OCI-LY7 (cell line): ENCODE measurements at regions not wholly inside any gene's neighbourhood (a gene's known extent, or its start where the extent isn't known, plus 50 kb on each side); places are given as distances from the start of the nearest gene placed in this dataset.

Experiments
- BruUV-seq: library from RNA; stranded (reverse); fragments of 400-500 nt; replicated peaks from 2 replicates; lab custom pipeline; 2021; lab: Mats Ljungman, UMichigan
- CTCF ChIA-PET: fragments of 300-600 bp; sonication (Branson Sonifier 250); formaldehyde crosslinking; loops from one replicate; lab custom pipeline; 2022; ENCODE audit warnings: antibody characterized with exemption; ENCODE audit not compliant: unreplicated experiment; lab: Charles Lee
- POLR2A ChIA-PET: fragments of 300-600 bp; sonication (Branson Sonifier 250); formaldehyde crosslinking; loops from one replicate; lab custom pipeline; 2022; ENCODE audit warnings: antibody characterized with exemption; lab: Charles Lee
- DNase-seq: peaks from one replicate; pipeline ENCODE4 v3.0.0-alpha.2; 2015; ENCODE audit warnings: low spot score
- H2AFZ ChIP-seq: fragments of 200-600 bp; sonication (generic), shearing (Covaris generic); 2 replicates; pipeline ENCODE4 v1.6.1; 2014; ENCODE audit warnings: mild to moderate bottlenecking, antibody characterized with exemption, low read length, moderate library complexity
- H3K27ac ChIP-seq: fragments of 200-600 bp; sonication (generic); 2 replicates; pipeline ENCODE4 v1.5.1; 2014; ENCODE audit warnings: mixed run types, low read depth, mild to moderate bottlenecking, moderate library complexity, low read length, inconsistent platforms; ENCODE audit not compliant: poor library complexity, severe bottlenecking
- H3K36me3 ChIP-seq: fragments of 200-600 bp; sonication (generic); 2 replicates; pipeline ENCODE4 v1.6.1; 2014; ENCODE audit warnings: mild to moderate bottlenecking, antibody characterized with exemption, low read length, moderate library complexity, mixed read lengths; ENCODE audit not compliant: insufficient read depth
- H3K4me1 ChIP-seq: fragments of 200-600 bp; sonication (generic); 2 replicates; pipeline ENCODE4 v1.5.1; 2014; ENCODE audit warnings: mild to moderate bottlenecking, low read length; ENCODE audit not compliant: insufficient read depth, poor library complexity, severe bottlenecking
- H3K4me2 ChIP-seq: fragments of 200-600 bp; sonication (generic); 2 replicates; pipeline ENCODE4 v1.6.1; 2014; ENCODE audit warnings: mild to moderate bottlenecking, low read length
- H3K4me3 ChIP-seq: fragments of 200-600 bp; sonication (generic); 2 replicates; pipeline ENCODE4 v1.5.1; 2014; ENCODE audit warnings: mild to moderate bottlenecking, low read depth, low read length; ENCODE audit not compliant: poor library complexity, severe bottlenecking
- H3K79me2 ChIP-seq: fragments of 200-600 bp; sonication (generic); 2 replicates; pipeline ENCODE4 v1.6.1; 2016; ENCODE audit warnings: low read depth, mild to moderate bottlenecking, low read length, moderate library complexity, mixed read lengths; ENCODE audit not compliant: insufficient read depth
- H3K9me2 ChIP-seq: fragments of 200-600 bp; sonication (generic); 2 replicates; pipeline ENCODE4 v1.6.1; 2016; ENCODE audit warnings: mild to moderate bottlenecking, low read length, mixed read lengths; ENCODE audit not compliant: insufficient read depth
- H3K9me3 ChIP-seq: fragments of 200-600 bp; sonication (generic); 2 replicates; pipeline ENCODE4 v1.6.1; 2014; ENCODE audit warnings: mild to moderate bottlenecking, mixed run types, low read length, mixed read lengths
- H4K20me1 ChIP-seq: fragments of 200-600 bp; sonication (generic); 2 replicates; pipeline ENCODE4 v1.6.1; 2014; ENCODE audit warnings: mild to moderate bottlenecking, antibody characterized with exemption, low read length, moderate library complexity, mixed read lengths; ENCODE audit not compliant: insufficient read depth
- EZH2phosphoT487 ChIP-seq: fragments of 200-600 bp; sonication (generic); IDR thresholded peaks from 2 replicates; pipeline ENCODE4 v1.6.1; 2018; ENCODE audit warnings: low read depth, borderline replicate concordance, mild to moderate bottlenecking, mixed run types, antibody characterized with exemption, low read length, moderate library complexity, mixed read lengths
- intact Hi-C: fragments of 100-400 bp; cut with micrococcal nuclease; formaldehyde crosslinking; loops from one replicate; pipeline ENCODE4 v1.10.0; 2022; ENCODE audit not compliant: unreplicated experiment
- TF ChIP-seq, protein P1 (sequence below): fragments of 200-600 bp; sonication (generic); conservative IDR thresholded peaks from 2 replicates; pipeline ENCODE4 v1.5.1; 2014; ENCODE audit warnings: mild to moderate bottlenecking, antibody characterized with exemption, low read length, moderate library complexity, mixed read lengths

DNA sequence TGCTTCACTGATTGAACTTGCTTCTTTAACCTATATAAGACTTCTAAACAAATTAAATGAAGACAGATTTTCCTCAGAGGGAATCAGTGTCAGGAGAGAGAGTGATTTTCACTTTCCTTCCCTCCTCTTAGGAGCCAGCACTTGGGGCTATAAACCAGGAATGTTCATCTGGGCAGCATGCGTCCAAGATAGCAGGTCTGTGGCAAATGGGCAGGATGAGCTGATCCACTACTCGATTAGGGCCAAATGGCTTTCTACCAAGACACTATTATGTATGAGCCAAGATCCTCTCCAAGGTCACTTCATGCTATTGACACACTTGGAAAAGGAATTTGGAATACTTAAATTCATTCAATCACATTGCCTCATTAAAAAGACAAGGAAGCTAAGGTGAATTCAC, 203.9 kb upstream of the GRID2 start:
- CTCF ChIA-PET: no interaction called here
- no peak overlapping the region for H3K4me2 ChIP-seq
- H3K9me2 ChIP-seq: no peaks in the 10 kb centered on the region
- H3K79me2 ChIP-seq: no peaks in the 10 kb centered on the region
- TF ChIP-seq EZH2phosphoT487: no peak
- TF ChIP-seq, protein P1, sequence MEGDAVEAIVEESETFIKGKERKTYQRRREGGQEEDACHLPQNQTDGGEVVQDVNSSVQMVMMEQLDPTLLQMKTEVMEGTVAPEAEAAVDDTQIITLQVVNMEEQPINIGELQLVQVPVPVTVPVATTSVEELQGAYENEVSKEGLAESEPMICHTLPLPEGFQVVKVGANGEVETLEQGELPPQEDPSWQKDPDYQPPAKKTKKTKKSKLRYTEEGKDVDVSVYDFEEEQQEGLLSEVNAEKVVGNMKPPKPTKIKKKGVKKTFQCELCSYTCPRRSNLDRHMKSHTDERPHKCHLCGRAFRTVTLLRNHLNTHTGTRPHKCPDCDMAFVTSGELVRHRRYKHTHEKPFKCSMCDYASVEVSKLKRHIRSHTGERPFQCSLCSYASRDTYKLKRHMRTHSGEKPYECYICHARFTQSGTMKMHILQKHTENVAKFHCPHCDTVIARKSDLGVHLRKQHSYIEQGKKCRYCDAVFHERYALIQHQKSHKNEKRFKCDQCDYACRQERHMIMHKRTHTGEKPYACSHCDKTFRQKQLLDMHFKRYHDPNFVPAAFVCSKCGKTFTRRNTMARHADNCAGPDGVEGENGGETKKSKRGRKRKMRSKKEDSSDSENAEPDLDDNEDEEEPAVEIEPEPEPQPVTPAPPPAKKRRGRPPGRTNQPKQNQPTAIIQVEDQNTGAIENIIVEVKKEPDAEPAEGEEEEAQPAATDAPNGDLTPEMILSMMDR: no peak
- no peak overlapping the region for H3K4me3 ChIP-seq
- H3K4me1 ChIP-seq: no peaks in the 10 kb centered on the region
- intact Hi-C loops: no loop called here
- no peak overlapping the region for H3K27ac ChIP-seq
- H2AFZ ChIP-seq: no peak overlapping the region
- no peaks in the 10 kb centered on the region for H3K9me3 ChIP-seq
- BruUV-seq: no TSS peak
- no peaks in the 10 kb centered on the region for H3K36me3 ChIP-seq
- no peak for DNase-seq
- POLR2A ChIA-PET: no interaction called here
- H4K20me1 ChIP-seq: no peaks in the 10 kb centered on the region

DNA sequence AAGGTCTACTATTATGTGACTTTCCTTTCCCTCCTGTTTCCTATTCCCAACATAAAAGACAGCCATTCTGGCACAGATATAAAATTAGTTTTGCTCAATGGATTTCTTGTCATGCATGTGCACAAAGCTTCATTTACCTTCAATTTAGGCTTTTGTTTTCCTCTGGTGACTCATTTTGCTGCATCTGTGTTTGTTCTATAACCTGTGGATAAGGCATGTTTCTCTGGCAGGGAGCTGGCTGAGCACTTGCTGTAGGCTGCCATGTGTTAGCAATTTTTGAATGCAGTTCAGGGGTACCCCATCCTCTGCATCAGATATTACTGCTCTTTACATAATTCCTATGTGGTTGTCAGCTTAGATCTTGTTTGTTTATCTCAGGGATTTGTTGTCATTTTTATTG, 202.8 kb upstream of the GRID2 start:
- Histone ChIP-seq H3K27ac (no peak overlapping the region), H4K20me1 (no peaks in the 10 kb centered on the region), H3K4me1 (no peaks in the 10 kb centered on the region), H3K4me3 (no peak overlapping the region), H2AFZ (no peak overlapping the region), H3K36me3 (no peaks in the 10 kb centered on the region), H3K4me2 (no peak overlapping the region), H3K9me3 (no peaks in the 10 kb centered on the region), H3K9me2 (no peaks in the 10 kb centered on the region), H3K79me2 (no peaks in the 10 kb centered on the region)
- ChIA-PET POLR2A (interaction anchor here (0.6 kb wide), 1 partner anchor 397 kb away, joined by 4 read pairs; no protein-coding TSS in a partner anchor), CTCF (no interaction called here)
- TF ChIP-seq, protein P1: no peak
- no peak for TF ChIP-seq EZH2phosphoT487
- intact Hi-C loops: no loop called here
- no TSS peak for BruUV-seq
- no peak for DNase-seq

DNA sequence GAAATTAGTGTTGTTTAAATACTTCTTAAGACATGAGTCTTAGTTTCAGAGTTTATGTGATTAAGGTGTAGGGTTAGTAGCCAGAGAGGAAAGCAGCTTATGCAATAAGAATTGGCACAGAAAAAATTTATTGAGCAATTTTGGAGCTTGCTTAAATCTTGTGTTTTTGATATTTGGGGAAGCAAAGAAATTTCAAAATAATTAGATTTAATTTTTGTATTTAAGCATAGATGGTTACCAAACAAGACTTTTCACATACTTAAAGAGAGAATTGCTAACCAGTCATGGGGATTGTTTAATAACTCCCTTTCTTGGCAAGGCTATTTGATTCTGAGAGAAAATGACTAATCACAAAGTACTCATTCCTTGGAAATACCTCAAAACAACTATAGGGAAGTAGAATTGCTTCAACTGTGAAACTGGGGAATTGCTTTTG, 202.0 kb upstream of the GRID2 start:
- no TSS peak for BruUV-seq
- Histone ChIP-seq H2AFZ (no peak overlapping the region), H3K4me1 (no peaks in the 10 kb centered on the region), H3K4me2 (no peak overlapping the region), H3K27ac (no peak overlapping the region), H3K4me3 (no peak overlapping the region), H3K36me3 (no peaks in the 10 kb centered on the region), H3K79me2 (no peaks in the 10 kb centered on the region), H4K20me1 (no peaks in the 10 kb centered on the region), H3K9me2 (no peaks in the 10 kb centered on the region), H3K9me3 (no peaks in the 10 kb centered on the region)
- intact Hi-C loops: no loop called here
- ChIA-PET CTCF (no interaction called here), POLR2A (no interaction called here)
- DNase-seq: no peak
- TF ChIP-seq EZH2phosphoT487: no peak
- TF ChIP-seq, protein P1: no peak
